ENCODE measurements at regions not wholly inside any gene's neighbourhood (a gene's known extent, or its start where the extent isn't known, plus 50 kb on each side); places are given as distances from the start of the nearest gene placed in this dataset.

- no peak for TF ChIP-seq EZH2 (IDR thresholded peaks at IDR 0.05)
- TF ChIP-seq POLR2AphosphoS5 (IDR thresholded peaks at IDR 0.05; ENCODE audit: borderline replicate concordance, low read depth, low read length): no peak
Observed at GRCh38 chr1:81553503-81553902, 247.2 kb upstream of the ADGRL2 start.

All from SK-N-MC (cell line).